ENCODE measurements at regions not wholly inside any gene's neighbourhood (a gene's known extent, or its start where the extent isn't known, plus 50 kb on each side); places are given as distances from the start of the nearest gene placed in this dataset.

GRCh38 chr3:135310317-135310716, 515.3 kb downstream of the EPHB1 start:
- no peaks in the 10 kb centered on the region for H3K27me3 Mint-ChIP-seq

GRCh38 chr3:135311699-135312098, 516.6 kb downstream of the EPHB1 start:
- Mint-ChIP-seq H3K27me3 (no peaks in the 10 kb centered on the region), H3K36me3 (ENCODE audit: low read depth) (no peaks in the 10 kb centered on the region), H3K9me3 (peaks cover 4% of the 10 kb centered on the region), H3K4me1 (no peaks in the 10 kb centered on the region), H3K4me3 (no peak overlapping the region), H3K27ac (no peak overlapping the region)
- no peak for DNase-seq
- intact Hi-C loops (cut with micrococcal nuclease), result no loop called here

More at GRCh38 chr3:135310317-135310716, 515.3 kb downstream of the EPHB1 start:
- Mint-ChIP-seq H3K4me3 (no peak overlapping the region), H3K4me1 (no peaks in the 10 kb centered on the region), H3K27ac (no peak overlapping the region), H3K36me3 (ENCODE audit: low read depth) (no peaks in the 10 kb centered on the region), H3K9me3 (peaks cover 4% of the 10 kb centered on the region)
- no peak for DNase-seq
- intact Hi-C loops (cut with micrococcal nuclease), result no loop called here

- intact Hi-C loops (cut with micrococcal nuclease), result no loop called here
- Mint-ChIP-seq H3K27ac (no peak overlapping the region), H3K4me3 (no peak overlapping the region), H3K27me3 (no peaks in the 10 kb centered on the region), H3K9me3 (peaks cover 4% of the 10 kb centered on the region), H3K36me3 (ENCODE audit: low read depth) (no peaks in the 10 kb centered on the region), H3K4me1 (no peaks in the 10 kb centered on the region)
- DNase-seq, result no peak
Measured at GRCh38 chr3:135314237-135314636, 519.2 kb downstream of the EPHB1 start.

- H3K4me3 Mint-ChIP-seq, result no peak overlapping the region
- no peaks in the 10 kb centered on the region for H3K36me3 Mint-ChIP-seq (ENCODE audit: low read depth)
- no peak for DNase-seq
- no peaks in the 10 kb centered on the region for H3K4me1 Mint-ChIP-seq
- no peak overlapping the region for H3K27ac Mint-ChIP-seq
- H3K27me3 Mint-ChIP-seq, result no peaks in the 10 kb centered on the region
- intact Hi-C loops (cut with micrococcal nuclease), result no loop called here
- no peaks in the 10 kb centered on the region for H3K9me3 Mint-ChIP-seq
Measured at GRCh38 chr3:135324301-135324700, 529.2 kb downstream of the EPHB1 start.

- Mint-ChIP-seq H3K4me3 (no peak overlapping the region), H3K4me1 (no peaks in the 10 kb centered on the region)
Measured at GRCh38 chr3:135325096-135325495, 530.0 kb downstream of the EPHB1 start.

GRCh38 chr3:135325726-135326235, 530.7 kb downstream of the EPHB1 start:
- Mint-ChIP-seq H3K4me3 (no peak overlapping the region), H3K27ac (no peak overlapping the region), H3K4me1 (no peaks in the 10 kb centered on the region), H3K27me3 (no peaks in the 10 kb centered on the region), H3K9me3 (no peaks in the 10 kb centered on the region), H3K36me3 (ENCODE audit: low read depth) (no peaks in the 10 kb centered on the region)
- no peak for DNase-seq
- intact Hi-C loops (cut with micrococcal nuclease), result no loop called here

More at GRCh38 chr3:135325096-135325495, 530.0 kb downstream of the EPHB1 start:
- Mint-ChIP-seq H3K27me3 (no peaks in the 10 kb centered on the region), H3K36me3 (ENCODE audit: low read depth) (no peaks in the 10 kb centered on the region), H3K27ac (no peak overlapping the region), H3K9me3 (no peaks in the 10 kb centered on the region)
- intact Hi-C loops (cut with micrococcal nuclease), result no loop called here
- no peak for DNase-seq

- intact Hi-C loops (cut with micrococcal nuclease), result no loop called here
- Mint-ChIP-seq H3K27me3 (no peaks in the 10 kb centered on the region), H3K27ac (no peak overlapping the region), H3K4me3 (no peak overlapping the region), H3K4me1 (no peaks in the 10 kb centered on the region), H3K36me3 (ENCODE audit: low read depth) (no peaks in the 10 kb centered on the region), H3K9me3 (no peaks in the 10 kb centered on the region)
- DNase-seq, result no peak
Measured at GRCh38 chr3:135326851-135327250, 531.8 kb downstream of the EPHB1 start.

- Mint-ChIP-seq H3K9me3 (no peaks in the 10 kb centered on the region), H3K27me3 (no peaks in the 10 kb centered on the region), H3K36me3 (ENCODE audit: low read depth) (no peaks in the 10 kb centered on the region), H3K27ac (no peak overlapping the region), H3K4me1 (no peaks in the 10 kb centered on the region), H3K4me3 (no peak overlapping the region)
- intact Hi-C loops (cut with micrococcal nuclease), result no loop called here
- no peak for DNase-seq
Measured at GRCh38 chr3:135328036-135328435, 533.0 kb downstream of the EPHB1 start.

GRCh38 chr3:135329479-135329878, 534.4 kb downstream of the EPHB1 start:
- Mint-ChIP-seq H3K4me1 (no peaks in the 10 kb centered on the region), H3K9me3 (no peaks in the 10 kb centered on the region), H3K27me3 (no peaks in the 10 kb centered on the region), H3K27ac (no peak overlapping the region), H3K4me3 (no peak overlapping the region), H3K36me3 (ENCODE audit: low read depth) (no peaks in the 10 kb centered on the region)
- intact Hi-C loops (cut with micrococcal nuclease), result no loop called here
- DNase-seq, result no peak

- no peaks in the 10 kb centered on the region for H3K4me1 Mint-ChIP-seq
- H3K4me3 Mint-ChIP-seq, result no peak overlapping the region
- H3K36me3 Mint-ChIP-seq (ENCODE audit: low read depth), result no peaks in the 10 kb centered on the region
- intact Hi-C loops (cut with micrococcal nuclease), result no loop called here
- H3K27me3 Mint-ChIP-seq, result no peaks in the 10 kb centered on the region
- DNase-seq, result no peak
- peaks cover 6% of the 10 kb centered on the region for H3K9me3 Mint-ChIP-seq
- no peak overlapping the region for H3K27ac Mint-ChIP-seq
Measured at GRCh38 chr3:135337192-135337591, 542.1 kb downstream of the EPHB1 start.

GRCh38 chr3:135348690-135349089, 553.6 kb downstream of the EPHB1 start:
- H3K4me1 Mint-ChIP-seq, result no peaks in the 10 kb centered on the region
- intact Hi-C loops (cut with micrococcal nuclease), result no loop called here
- DNase-seq, result no peak
- H3K4me3 Mint-ChIP-seq, result no peak overlapping the region
- no peaks in the 10 kb centered on the region for H3K27me3 Mint-ChIP-seq
- H3K9me3 Mint-ChIP-seq, result no peaks in the 10 kb centered on the region
- H3K27ac Mint-ChIP-seq, result no peak overlapping the region
- no peaks in the 10 kb centered on the region for H3K36me3 Mint-ChIP-seq (ENCODE audit: low read depth)

- H3K4me1 Mint-ChIP-seq, result no peaks in the 10 kb centered on the region
- H3K27ac Mint-ChIP-seq, result no peak overlapping the region
- H3K27me3 Mint-ChIP-seq, result no peaks in the 10 kb centered on the region
- peak; percentile 25 for DNase-seq
- no peaks in the 10 kb centered on the region for H3K36me3 Mint-ChIP-seq (ENCODE audit: low read depth)
- H3K4me3 Mint-ChIP-seq, result no peak overlapping the region
- no peaks in the 10 kb centered on the region for H3K9me3 Mint-ChIP-seq
- intact Hi-C loops (cut with micrococcal nuclease), result no loop called here
Measured at GRCh38 chr3:135349254-135349948, 554.3 kb downstream of the EPHB1 start.

- Mint-ChIP-seq H3K27ac (no peak overlapping the region), H3K36me3 (ENCODE audit: low read depth) (no peaks in the 10 kb centered on the region), H3K4me1 (no peaks in the 10 kb centered on the region), H3K27me3 (no peaks in the 10 kb centered on the region), H3K9me3 (no peaks in the 10 kb centered on the region), H3K4me3 (no peak overlapping the region)
- intact Hi-C loops (cut with micrococcal nuclease), result no loop called here
- no peak for DNase-seq
Measured at GRCh38 chr3:135352213-135352612, 557.2 kb downstream of the EPHB1 start.

- DNase-seq, result no peak
- H3K36me3 Mint-ChIP-seq (ENCODE audit: low read depth), result no peaks in the 10 kb centered on the region
- H3K4me1 Mint-ChIP-seq, result no peaks in the 10 kb centered on the region
- no peak overlapping the region for H3K4me3 Mint-ChIP-seq
- H3K9me3 Mint-ChIP-seq, result no peaks in the 10 kb centered on the region
- no peaks in the 10 kb centered on the region for H3K27me3 Mint-ChIP-seq
- H3K27ac Mint-ChIP-seq, result no peak overlapping the region
- intact Hi-C loops (cut with micrococcal nuclease), result no loop called here
Measured at GRCh38 chr3:135362889-135363288, 567.8 kb downstream of the EPHB1 start.

- H3K27me3 Mint-ChIP-seq, result no peaks in the 10 kb centered on the region
- H3K27ac Mint-ChIP-seq, result no peak overlapping the region
- intact Hi-C loops (cut with micrococcal nuclease), result no loop called here
Measured at GRCh38 chr3:135364676-135365075, 569.6 kb downstream of the EPHB1 start.

More at GRCh38 chr3:135364676-135365075, 569.6 kb downstream of the EPHB1 start:
- Mint-ChIP-seq H3K9me3 (no peaks in the 10 kb centered on the region), H3K36me3 (ENCODE audit: low read depth) (no peaks in the 10 kb centered on the region), H3K4me1 (no peaks in the 10 kb centered on the region), H3K4me3 (no peak overlapping the region)
- DNase-seq, result no peak
